Neuronal stem cell (in vitro differentiated cells): ENCODE measurements at regions not wholly inside any gene's neighbourhood (a gene's known extent, or its start where the extent isn't known, plus 50 kb on each side); places are given as distances from the start of the nearest gene placed in this dataset.

Experiments
- DNase-seq: peaks from one replicate; pipeline ENCODE4 v3.0.0-alpha.2; 2013; ENCODE audit warnings: low spot score
- H2AFZ ChIP-seq: one replicate; pipeline ENCODE4 v1.6.1; 2013; ENCODE audit warnings: mild to moderate bottlenecking, low read length, inconsistent platforms
- H2AK5ac ChIP-seq: 2 replicates; pipeline ENCODE4 v1.6.1; 2013; ENCODE audit warnings: low read depth, mild to moderate bottlenecking, inconsistent platforms, low read length, moderate library complexity, mixed read lengths
- H2BK120ac ChIP-seq: 2 replicates; pipeline ENCODE4 v1.6.1; 2013; ENCODE audit warnings: low read depth, mild to moderate bottlenecking, inconsistent platforms, low read length, moderate library complexity, mixed read lengths
- H2BK12ac ChIP-seq: one replicate; pipeline ENCODE4 v1.6.1; 2013; ENCODE audit warnings: low read length, inconsistent platforms
- H2BK15ac ChIP-seq: 2 replicates; pipeline ENCODE4 v1.6.1; 2013; ENCODE audit warnings: mild to moderate bottlenecking, low read length, inconsistent platforms, mixed read lengths
- H2BK5ac ChIP-seq: one replicate; pipeline ENCODE4 v1.6.1; 2013; ENCODE audit warnings: inconsistent platforms, mild to moderate bottlenecking, low read length, moderate library complexity
- H3K14ac ChIP-seq: one replicate; pipeline ENCODE4 v1.6.1; 2013; ENCODE audit warnings: low read length, inconsistent platforms
- H3K18ac ChIP-seq: 2 replicates; pipeline ENCODE4 v1.6.1; 2013; ENCODE audit warnings: low read length, inconsistent platforms
- H3K23ac ChIP-seq: 2 replicates; pipeline ENCODE4 v1.6.1; 2013; ENCODE audit warnings: low read depth, mild to moderate bottlenecking, mixed read lengths, low read length, inconsistent platforms; ENCODE audit not compliant: poor library complexity
- H3K27ac ChIP-seq: replicated peaks from 3 replicates; pipeline ENCODE4 v1.5.1; 2013; ENCODE audit warnings: low read length, inconsistent platforms
- H3K27me3 ChIP-seq, 3 experiments: 2 replicates each; pipeline ENCODE4 v1.6.1; 2013; ENCODE audit warnings: low read length in 3 of 3, mild to moderate bottlenecking in 2 of 3, inconsistent platforms in 1 of 3, low read depth in 1 of 3, mixed read lengths in 1 of 3, moderate library complexity in 1 of 3; ENCODE audit not compliant: control insufficient read depth in 3 of 3, insufficient read depth in 3 of 3
- H3K36me3 ChIP-seq, 2 donors: replicated peaks in 1 of 2; 2 replicates each; pipeline ENCODE4 v1.6.1; 2013; ENCODE audit warnings: low read length in 2 of 2; ENCODE audit not compliant: control insufficient read depth in 2 of 2, insufficient read depth in 2 of 2
- H3K4ac ChIP-seq: 2 replicates; pipeline ENCODE4 v1.6.1; 2013; ENCODE audit warnings: inconsistent platforms, mild to moderate bottlenecking, low read length, moderate library complexity
- H3K4me1 ChIP-seq, 2 donors: 1 replicate in 1 of 2; 2 replicates in 1 of 2; pipeline ENCODE4 v1.6.1; 2013; ENCODE audit warnings: low read length in 2 of 2, low read depth in 1 of 2; ENCODE audit not compliant: control insufficient read depth in 2 of 2, insufficient read depth in 1 of 2
- H3K4me2 ChIP-seq: one replicate; pipeline ENCODE4 v1.6.1; 2013; ENCODE audit warnings: mild to moderate bottlenecking, low read length, inconsistent platforms; ENCODE audit not compliant: insufficient read depth, poor library complexity, severe bottlenecking
- H3K4me3 ChIP-seq, 2 donors: 2 replicates each; pipeline ENCODE4 v1.5.1; 2013; ENCODE audit warnings: low read length in 2 of 2, mild to moderate bottlenecking in 2 of 2, inconsistent platforms in 1 of 2, moderate library complexity in 1 of 2
- H3K79me1 ChIP-seq: one replicate; pipeline ENCODE4 v1.6.1; 2013; ENCODE audit warnings: low read depth, mild to moderate bottlenecking, inconsistent platforms, low read length, moderate library complexity
- H3K9ac ChIP-seq: one replicate; pipeline ENCODE4 v1.6.1; 2013; ENCODE audit warnings: mild to moderate bottlenecking, low read depth, low read length, inconsistent platforms; ENCODE audit not compliant: poor library complexity
- H3K9me3 ChIP-seq, 2 donors: replicated peaks in 1 of 2; 2 replicates each; pipeline versions ENCODE3 to v1.6.1; 2013; ENCODE audit warnings: low read length in 2 of 2, mild to moderate bottlenecking in 2 of 2, inconsistent platforms in 1 of 2, low read depth in 1 of 2, mixed read lengths in 1 of 2, moderate library complexity in 1 of 2; ENCODE audit not compliant: control insufficient read depth in 2 of 2, insufficient read depth in 1 of 2
- H4K8ac ChIP-seq: one replicate; pipeline ENCODE4 v1.6.1; 2013; ENCODE audit warnings: low read depth, mild to moderate bottlenecking, inconsistent platforms, low read length, moderate library complexity
- H4K91ac ChIP-seq: one replicate; pipeline ENCODE4 v1.6.1; 2013; ENCODE audit warnings: low read length, low read depth, mild to moderate bottlenecking, inconsistent platforms; ENCODE audit not compliant: poor library complexity
- WGBS, 2 donors: extraction: QIAGEN DNeasy Blood & Tissue Kit; methylation state at CpG; one replicate each; pipeline ENCODE4 v1.1.7; 2013; ENCODE audit warnings: missing lambda C conversion rate in 2 of 2, mixed read lengths in 1 of 2; ENCODE audit not compliant: insufficient read length in 2 of 2, insufficient replicate concordance in 1 of 2; ENCODE audit errors: extremely low coverage in 2 of 2; 5-methylcytosine and 5-hydroxymethylcytosine counted together

- Histone ChIP-seq H3K18ac (no peak overlapping the region), H4K8ac (no peak overlapping the region), H2BK120ac (no peak overlapping the region), H2BK12ac (no peak overlapping the region), H3K27ac (no peak overlapping the region), H2AK5ac (no peak overlapping the region), H3K27me3 (peaks cover 19 to 94% (median 60%) of the 10 kb centered on the region in 3 experiments), H2BK5ac (no peak overlapping the region), H2BK15ac (no peak overlapping the region), H3K23ac (no peak overlapping the region), H3K9me3 (peaks cover 0 to 5% of the 10 kb centered on the region in 2 donors), H3K79me1 (no peaks in the 10 kb centered on the region), H3K9ac (no peak overlapping the region), H4K91ac (no peak overlapping the region), H2AFZ (no peak overlapping the region), H3K4me3 (no peak overlapping the region), H3K4me2 (no peak overlapping the region), H3K4ac (no peak overlapping the region), H3K14ac (no peak overlapping the region), H3K4me1 (peaks cover 16 to 27% of the 10 kb centered on the region in 2 donors), H3K36me3 (no peaks in the 10 kb centered on the region)
- no peak for DNase-seq
- no CpG with 5 or more reads among the region's 3 CpGs for WGBS, 2 donors
These were observed 79.9 kb upstream of the POLG start for GRCh38 chr15:89414571-89414970.

- Histone ChIP-seq H4K91ac (no peak overlapping the region), H3K4me1 (peaks cover 19 to 27% of the 10 kb centered on the region in 2 donors), H4K8ac (no peak overlapping the region), H2BK15ac (no peak overlapping the region), H2AFZ (no peak overlapping the region), H2AK5ac (no peak overlapping the region), H3K4me2 (no peak overlapping the region), H3K23ac (no peak overlapping the region), H3K9ac (no peak overlapping the region), H3K4me3 (no peak overlapping the region), H3K18ac (peak overlapping the region; percentile 63), H3K4ac (no peak overlapping the region), H3K27ac (no peak overlapping the region), H2BK120ac (no peak overlapping the region), H3K9me3 (peaks cover 0 to 5% of the 10 kb centered on the region in 2 donors), H3K36me3 (no peaks in the 10 kb centered on the region), H2BK5ac (no peak overlapping the region), H3K79me1 (no peaks in the 10 kb centered on the region), H2BK12ac (peak overlapping the region; percentile 36), H3K14ac (no peak overlapping the region), H3K27me3 (peaks cover 26 to 94% (median 61%) of the 10 kb centered on the region in 3 experiments)
- no peak for DNase-seq
- no CpG with 5 or more reads among the region's 2 CpGs for WGBS, 2 donors
These were observed 79.3 kb upstream of the POLG start for GRCh38 chr15:89413877-89414276.

GRCh38 chr15:89412905-89413411 is 78.3 kb upstream of the POLG start:
- H3K4me1 ChIP-seq, result peaks cover 25 to 30% of the 10 kb centered on the region in 2 donors
- no peaks in the 10 kb centered on the region for H3K79me1 ChIP-seq
- H3K4ac ChIP-seq, result no peak overlapping the region
- peaks cover 30 to 94% (median 61%) of the 10 kb centered on the region in 3 experiments for H3K27me3 ChIP-seq
- H2BK5ac ChIP-seq, result no peak overlapping the region
- peak overlapping the region; percentile 27 for H3K4me2 ChIP-seq
- H4K91ac ChIP-seq, result no peak overlapping the region
- H3K36me3 ChIP-seq, result no peaks in the 10 kb centered on the region
- H3K4me3 ChIP-seq, result no peak overlapping the region
- H2BK120ac ChIP-seq, result no peak overlapping the region
- peaks cover 0 to 5% of the 10 kb centered on the region in 2 donors for H3K9me3 ChIP-seq
- H3K23ac ChIP-seq, result no peak overlapping the region
- peak; percentile 78 for DNase-seq
- H2BK15ac ChIP-seq, result no peak overlapping the region
- no peak overlapping the region for H3K14ac ChIP-seq
- no peak overlapping the region for H3K9ac ChIP-seq
- no peak overlapping the region for H3K18ac ChIP-seq
- H3K27ac ChIP-seq, result peak overlapping the region; percentile 75
- H4K8ac ChIP-seq, result no peak overlapping the region
- WGBS, 2 donors, result no CpG with 5 or more reads among the region's 11 CpGs
- no peak overlapping the region for H2AFZ ChIP-seq
- H2AK5ac ChIP-seq, result no peak overlapping the region
- no peak overlapping the region for H2BK12ac ChIP-seq

GRCh38 chr15:89410039-89410435 is 75.4 kb upstream of the POLG start:
- H3K18ac ChIP-seq, result no peak overlapping the region
- peaks cover 43 to 98% (median 70%) of the 10 kb centered on the region in 3 experiments for H3K27me3 ChIP-seq
- H2AFZ ChIP-seq, result no peak overlapping the region
- peaks cover 30 to 33% of the 10 kb centered on the region in 2 donors for H3K4me1 ChIP-seq
- no peak for DNase-seq
- H2BK12ac ChIP-seq, result peak overlapping the region; percentile 14
- no peak overlapping the region for H2BK120ac ChIP-seq
- no peak overlapping the region for H3K4ac ChIP-seq
- no peak overlapping the region for H3K27ac ChIP-seq
- no peak overlapping the region for H3K23ac ChIP-seq
- peak overlapping the region; percentile 42 for H2BK15ac ChIP-seq
- peaks cover 0 to 5% of the 10 kb centered on the region in 2 donors for H3K9me3 ChIP-seq
- no CpG with 5 or more reads among the region's 19 CpGs for WGBS, 2 donors
- no peak overlapping the region for H2BK5ac ChIP-seq
- no peaks in the 10 kb centered on the region for H3K79me1 ChIP-seq
- no peak overlapping the region for H3K4me3 ChIP-seq
- no peak overlapping the region for H3K14ac ChIP-seq
- H4K8ac ChIP-seq, result no peak overlapping the region
- no peak overlapping the region for H4K91ac ChIP-seq
- H3K9ac ChIP-seq, result no peak overlapping the region
- no peak overlapping the region for H3K4me2 ChIP-seq
- peak overlapping the region; percentile 65 for H2AK5ac ChIP-seq
- no peaks in the 10 kb centered on the region for H3K36me3 ChIP-seq
